Ovary (tissue), 7 donors: ENCODE measurements at regions not wholly inside any gene's neighbourhood (a gene's known extent, or its start where the extent isn't known, plus 50 kb on each side); places are given as distances from the start of the nearest gene placed in this dataset.

ENCODE experiments used
- DNase-seq, 5 donors: peaks; one replicate each; pipeline ENCODE4 v3.0.0-alpha.2; 2019 to 2020
- H3K27ac ChIP-seq, 2 donors: fragments of 200-600 bp; one replicate each; pipeline versions ENCODE4 v1.5.1 to v1.8.0; 2019 to 2022
- H3K27me3 ChIP-seq: fragments of 200-600 bp; one replicate; pipeline ENCODE4 v1.8.0; 2022
- H3K36me3 ChIP-seq: fragments of 200-600 bp; sonication (generic); one replicate; pipeline ENCODE4 v1.5.1; 2019
- H3K4me1 ChIP-seq: one replicate; pipeline ENCODE4 v1.8.1; 2013; ENCODE audit warnings: mild to moderate bottlenecking, moderate library complexity; ENCODE audit not compliant: insufficient read depth
- H3K4me3 ChIP-seq: fragments of 200-600 bp; sonication (generic); one replicate; pipeline ENCODE4 v1.5.1; 2017
- H3K9me3 ChIP-seq, 2 donors: fragments of 200-600 bp in 1 of 2; sonication (generic) in 1 of 2; one replicate each; pipeline versions ENCODE4 v1.5.1 to v1.8.1; 2013 to 2019; ENCODE audit warnings: mild to moderate bottlenecking in 1 of 2, moderate library complexity in 1 of 2
- EP300 ChIP-seq: sonication (generic); formaldehyde crosslinking; IDR thresholded peaks from one replicate; pipeline ENCODE4 v1.6.1; 2017; ENCODE audit warnings: antibody characterized with exemption
- POLR2A ChIP-seq: fragments of 450-650 bp; IDR thresholded peaks from one replicate; pipeline ENCODE4 v1.6.1; 2017; ENCODE audit warnings: antibody characterized with exemption, mild to moderate bottlenecking, moderate library complexity
- WGBS, 3 donors: extraction: QIAGEN DNeasy Blood & Tissue Kit in 1 of 3; methylation state at CpG; one replicate each; pipeline versions ENCODE4 v1.1.5 to v1.1.7; 2013 to 2017; 5-methylcytosine and 5-hydroxymethylcytosine counted together
- intact Hi-C, 4 donors: fragments of 100-400 bp; cut with DNase I; formaldehyde crosslinking; loops; one replicate each; pipeline versions ENCODE4 v1.11.0 to v1.15.1; 2022 to 2023
- TF ChIP-seq, protein P1 (sequence below), 3 donors: fragments of 450-650 bp in 2 of 3; fragments of 200-600 bp in 1 of 3; IDR thresholded peaks; one replicate each; pipeline versions ENCODE4 v1.5.1 to v1.8.0; 2016 to 2022; ENCODE audit warnings: antibody characterized with exemption in 3 of 3, mild to moderate bottlenecking in 1 of 3
- donor health status: DM: no; HTN: no; CAD: no; lungs with moderate emphysema.
- donor health status: DM: no; HTN: no; CAD: no.
- donor health status: Bipolar disorder and iron deficiency.
- donor health status: DM: no; HTN: no; CAD: no.
- donor health status: DM: yes; HTN: yes; CAD: no.

DNA sequence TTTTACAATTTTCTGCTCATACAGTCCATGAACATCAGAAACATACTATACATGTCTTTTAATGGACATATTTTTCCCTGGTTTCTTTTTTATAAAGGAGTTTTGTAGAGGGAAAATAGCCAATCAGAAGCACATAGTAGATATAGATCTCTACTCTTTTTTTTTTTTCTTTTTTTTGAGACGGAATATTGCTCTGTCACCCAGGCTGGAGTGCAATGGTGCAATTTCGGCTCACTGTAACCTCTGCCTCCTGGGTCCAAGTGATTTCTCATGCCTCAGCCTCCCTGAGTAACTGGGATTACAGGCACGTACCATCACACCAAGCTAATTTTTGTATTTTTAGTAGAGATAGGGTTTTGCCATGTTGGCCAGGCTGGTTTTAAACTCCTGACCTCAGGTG, 83.2 kb upstream of the MGAT5 start:
- TF ChIP-seq EP300 (no peak), POLR2A (no peak)
- TF ChIP-seq, protein P1, sequence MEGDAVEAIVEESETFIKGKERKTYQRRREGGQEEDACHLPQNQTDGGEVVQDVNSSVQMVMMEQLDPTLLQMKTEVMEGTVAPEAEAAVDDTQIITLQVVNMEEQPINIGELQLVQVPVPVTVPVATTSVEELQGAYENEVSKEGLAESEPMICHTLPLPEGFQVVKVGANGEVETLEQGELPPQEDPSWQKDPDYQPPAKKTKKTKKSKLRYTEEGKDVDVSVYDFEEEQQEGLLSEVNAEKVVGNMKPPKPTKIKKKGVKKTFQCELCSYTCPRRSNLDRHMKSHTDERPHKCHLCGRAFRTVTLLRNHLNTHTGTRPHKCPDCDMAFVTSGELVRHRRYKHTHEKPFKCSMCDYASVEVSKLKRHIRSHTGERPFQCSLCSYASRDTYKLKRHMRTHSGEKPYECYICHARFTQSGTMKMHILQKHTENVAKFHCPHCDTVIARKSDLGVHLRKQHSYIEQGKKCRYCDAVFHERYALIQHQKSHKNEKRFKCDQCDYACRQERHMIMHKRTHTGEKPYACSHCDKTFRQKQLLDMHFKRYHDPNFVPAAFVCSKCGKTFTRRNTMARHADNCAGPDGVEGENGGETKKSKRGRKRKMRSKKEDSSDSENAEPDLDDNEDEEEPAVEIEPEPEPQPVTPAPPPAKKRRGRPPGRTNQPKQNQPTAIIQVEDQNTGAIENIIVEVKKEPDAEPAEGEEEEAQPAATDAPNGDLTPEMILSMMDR (IDR thresholded peaks at IDR 0.05), result no peak
- Histone ChIP-seq H3K4me1 (peaks cover 3% of the 10 kb centered on the region), H3K27ac (no peak overlapping the region), H3K27me3 (no peaks in the 10 kb centered on the region), H3K4me3 (no peak overlapping the region), H3K9me3 (no peaks in the 10 kb centered on the region), H3K36me3 (no peaks in the 10 kb centered on the region)
- 22 to 53% (median 28%) methylated on average over 3 of the region's 3 CpGs for WGBS, 3 donors
- DNase-seq, result no peak
- intact Hi-C loops, result no loop called here

DNA sequence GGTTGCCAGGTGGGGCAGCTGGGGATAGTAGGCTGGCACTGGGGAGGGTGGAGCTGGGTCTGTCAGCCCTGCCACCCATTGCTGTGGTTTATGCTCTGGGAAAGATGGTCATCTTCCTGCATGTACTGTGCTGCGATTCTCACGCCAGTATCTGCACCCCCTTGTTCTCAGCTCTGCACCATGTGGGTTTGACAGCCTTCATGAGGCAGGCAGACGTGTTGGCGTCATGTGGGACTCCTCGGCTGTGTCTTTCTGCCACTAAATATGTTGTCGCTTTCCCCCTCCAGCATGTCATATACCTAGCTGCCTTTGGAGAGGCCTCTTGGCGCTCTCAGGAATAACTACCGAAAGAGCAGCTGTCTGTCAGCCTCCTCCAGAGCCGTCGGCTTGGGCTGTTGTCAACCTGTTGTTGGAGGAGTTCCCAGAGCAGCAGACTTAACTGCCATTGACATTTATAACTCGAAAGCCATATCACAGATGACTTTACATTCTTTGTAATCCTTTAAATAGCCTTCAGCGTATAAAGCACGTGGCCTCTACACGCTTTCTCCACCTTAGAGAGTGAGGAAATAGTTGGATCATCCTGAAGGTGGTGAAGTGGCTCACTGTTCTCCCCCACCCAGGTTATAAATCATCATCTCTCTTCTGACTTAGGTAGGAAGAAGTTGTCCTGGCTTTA, 80.4 kb upstream of the MGAT5 start:
- H3K4me3 ChIP-seq, result no peak overlapping the region
- intact Hi-C loops, result no loop called here
- no peaks in the 10 kb centered on the region for H3K36me3 ChIP-seq
- H3K9me3 ChIP-seq, result no peaks in the 10 kb centered on the region
- H3K27ac ChIP-seq, result no peak overlapping the region
- H3K27me3 ChIP-seq, result no peaks in the 10 kb centered on the region
- TF ChIP-seq, protein P1 (IDR thresholded peaks at IDR 0.05), result no peak
- TF ChIP-seq EP300, result no peak
- TF ChIP-seq POLR2A, result no peak
- peaks cover 7% of the 10 kb centered on the region for H3K4me1 ChIP-seq
- DNase-seq, result no peak
- WGBS, 3 donors, result 90 to 93% (median 91%) methylated on average over 14 of the region's 14 CpGs

DNA sequence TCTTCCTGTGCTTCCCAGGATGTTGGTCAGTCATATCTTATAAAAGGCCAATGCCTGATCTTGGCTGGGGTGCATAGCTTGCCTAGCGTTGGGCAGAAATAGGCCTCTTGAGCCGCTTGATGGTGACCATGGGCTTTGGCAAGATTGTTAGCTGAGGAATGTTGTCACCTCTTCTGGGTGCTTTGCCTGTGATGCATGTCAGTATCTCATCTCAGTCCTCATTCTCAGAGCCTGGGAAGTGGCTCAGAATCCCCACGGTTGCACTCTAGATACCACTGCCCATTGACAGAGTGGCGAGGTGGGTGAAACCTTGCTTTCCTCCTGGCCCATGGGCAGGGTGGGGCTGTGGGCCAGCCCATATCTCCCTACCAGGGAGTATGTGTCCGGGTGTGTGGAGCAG, 79.2 kb upstream of the MGAT5 start:
- intact Hi-C loops, result no loop called here
- 92 to 95% (median 94%) methylated on average over 5 of the region's 5 CpGs for WGBS, 3 donors
- H3K4me3 ChIP-seq, result no peak overlapping the region
- no peaks in the 10 kb centered on the region for H3K9me3 ChIP-seq
- no peaks in the 10 kb centered on the region for H3K27me3 ChIP-seq
- H3K36me3 ChIP-seq, result no peaks in the 10 kb centered on the region
- H3K27ac ChIP-seq, result no peak overlapping the region
- peaks cover 7% of the 10 kb centered on the region for H3K4me1 ChIP-seq
- DNase-seq, result no peak
- TF ChIP-seq EP300 (no peak), POLR2A (no peak)
- TF ChIP-seq, protein P1 (IDR thresholded peaks at IDR 0.05), result no peak

DNA sequence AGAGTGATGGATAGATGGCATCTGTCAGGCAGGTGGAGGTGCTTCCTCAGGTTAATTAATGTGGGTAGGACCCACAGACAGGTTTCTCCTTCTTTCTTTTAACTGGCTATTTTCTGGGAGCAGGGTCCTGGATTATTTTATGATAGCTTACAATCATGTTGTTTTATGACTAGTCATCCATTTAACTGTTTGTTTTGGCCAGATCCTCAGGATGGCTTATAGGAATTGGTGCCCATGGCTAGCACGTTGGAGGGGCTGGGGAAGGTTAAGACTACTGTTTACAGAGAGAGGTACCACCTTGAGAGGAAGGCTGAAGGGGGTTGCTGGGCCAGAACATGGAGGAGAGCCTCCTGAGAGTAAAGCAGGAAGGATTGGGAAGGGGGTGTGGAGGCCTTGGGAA, 78.0 kb upstream of the MGAT5 start:
- H3K27me3 ChIP-seq, result no peaks in the 10 kb centered on the region
- 78 to 88% (median 88%) methylated on average over 1 of the region's 1 CpG for WGBS, 3 donors
- peaks cover 6% of the 10 kb centered on the region for H3K4me1 ChIP-seq
- no peak for DNase-seq
- TF ChIP-seq, protein P1 (IDR thresholded peaks at IDR 0.05), result no peak
- TF ChIP-seq EP300 (no peak), POLR2A (no peak)
- H3K4me3 ChIP-seq, result no peak overlapping the region
- no peak overlapping the region for H3K27ac ChIP-seq
- no peaks in the 10 kb centered on the region for H3K36me3 ChIP-seq
- H3K9me3 ChIP-seq, result no peaks in the 10 kb centered on the region
- intact Hi-C loops, result no loop called here
